Stimulated activated CD4-positive, alpha-beta T cell treated with anti-CD3 and anti-CD28 coated beads, Interleukin-1b, Interleukin-23, amount 100 ng/mL, for 24 hours (primary cell): ENCODE measurements at regions not wholly inside any gene's neighbourhood (a gene's known extent, or its start where the extent isn't known, plus 50 kb on each side); places are given as distances from the start of the nearest gene placed in this dataset.

Experiments used
- DNase-seq, 4 experiments: peaks; one replicate each; pipeline ENCODE4 v3.0.0-alpha.2; 2020; ENCODE audit warnings: low read depth in 4 of 4, low spot score in 1 of 4

DNA sequence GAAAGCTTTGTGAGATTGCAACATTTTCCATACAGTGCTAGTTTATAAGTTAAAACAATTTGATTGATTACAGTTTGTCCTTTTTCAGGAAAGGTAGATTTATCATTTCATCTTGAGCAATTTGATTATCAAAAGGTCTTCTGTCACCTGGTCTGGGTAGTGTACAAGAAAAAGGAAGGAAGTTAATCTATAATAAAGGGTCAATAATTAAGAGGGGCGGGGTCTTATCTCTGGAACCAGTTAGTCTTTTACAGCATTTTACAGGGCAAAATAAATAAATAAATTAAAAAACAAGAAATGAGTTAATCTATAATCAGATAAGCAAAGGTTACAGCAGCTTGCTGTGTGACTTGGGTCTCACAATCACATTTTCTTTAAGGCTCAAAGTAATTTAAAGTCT, 277.8 kb upstream of the GYPC start:
- DNase-seq, result no peak

DNA sequence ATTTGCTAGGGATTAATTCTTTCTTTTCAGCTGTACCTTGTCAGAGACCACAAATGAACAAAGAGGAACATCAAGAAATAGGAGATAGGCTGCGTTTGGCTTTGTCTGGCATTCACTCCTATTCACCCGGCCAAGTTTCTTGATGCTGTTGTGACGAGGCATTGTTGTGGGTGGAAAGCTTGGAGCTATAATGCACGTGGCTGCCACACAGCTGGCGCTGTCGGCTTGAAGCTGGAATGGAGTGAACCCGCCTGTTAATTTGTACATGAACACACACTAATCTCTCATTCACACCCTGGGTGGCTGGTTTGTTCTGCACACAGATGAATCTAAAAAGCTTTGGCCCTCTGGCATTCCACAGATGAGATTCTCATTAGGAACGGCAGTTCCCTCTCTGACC, 274.9 kb upstream of the GYPC start:
- DNase-seq, result no peak

DNA sequence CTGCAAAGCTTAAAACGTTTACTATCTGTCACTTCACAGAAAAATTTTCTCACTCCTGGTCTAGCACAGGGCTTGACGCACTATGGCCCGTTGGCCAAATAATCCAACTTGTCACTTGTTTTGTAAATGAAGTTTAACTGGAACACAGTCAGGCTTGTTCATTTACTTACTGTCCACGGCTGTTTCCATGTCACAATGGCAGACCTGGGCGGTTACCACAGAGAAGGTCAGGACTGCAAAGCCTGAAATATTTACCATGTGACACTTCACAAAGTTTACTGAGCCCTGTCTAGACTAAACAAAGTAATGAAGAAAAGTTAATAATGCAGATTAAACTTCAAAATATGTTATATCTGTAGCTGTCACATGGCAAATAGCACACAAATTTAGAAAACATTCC, 273.0 kb upstream of the GYPC start:
- no peak for DNase-seq

DNA sequence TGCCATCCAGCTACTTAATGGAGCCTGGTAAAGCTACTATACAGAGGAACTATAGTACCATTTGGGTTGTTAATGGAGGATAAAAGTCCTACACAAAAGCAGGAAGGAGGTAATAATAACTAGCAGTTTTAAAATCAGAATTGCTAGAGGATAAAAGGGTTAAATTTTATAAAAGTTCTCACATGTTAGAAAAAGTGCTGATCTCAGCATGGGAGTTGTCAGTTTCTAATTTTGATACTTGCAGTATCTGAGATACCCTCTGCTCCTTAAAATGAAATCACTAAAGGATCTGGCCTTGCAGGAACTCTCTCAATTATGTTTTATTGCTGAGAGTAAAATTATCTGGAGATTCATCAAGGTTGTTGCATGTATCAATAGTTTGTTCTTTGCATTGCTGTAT, 272.2 kb upstream of the GYPC start:
- DNase-seq, result no peak

DNA sequence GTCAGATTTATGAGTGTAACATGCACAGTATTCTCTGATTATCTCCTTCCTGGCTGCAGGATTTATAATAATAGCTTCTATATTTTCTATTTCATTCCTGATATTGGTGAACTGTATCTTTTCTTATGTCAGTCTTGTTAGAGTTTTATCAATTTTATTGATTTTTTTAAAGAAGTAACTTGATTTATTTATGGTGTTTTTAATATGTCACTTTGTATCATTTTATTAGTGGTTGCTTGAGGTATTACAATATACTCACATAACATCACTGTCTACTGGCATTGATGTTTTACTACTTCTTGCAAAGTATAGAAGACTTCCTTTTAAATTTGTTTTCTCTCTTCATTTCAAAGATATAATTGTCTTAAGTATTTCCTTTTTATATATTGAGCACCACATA, 270.5 kb upstream of the GYPC start:
- DNase-seq, result no peak

DNA sequence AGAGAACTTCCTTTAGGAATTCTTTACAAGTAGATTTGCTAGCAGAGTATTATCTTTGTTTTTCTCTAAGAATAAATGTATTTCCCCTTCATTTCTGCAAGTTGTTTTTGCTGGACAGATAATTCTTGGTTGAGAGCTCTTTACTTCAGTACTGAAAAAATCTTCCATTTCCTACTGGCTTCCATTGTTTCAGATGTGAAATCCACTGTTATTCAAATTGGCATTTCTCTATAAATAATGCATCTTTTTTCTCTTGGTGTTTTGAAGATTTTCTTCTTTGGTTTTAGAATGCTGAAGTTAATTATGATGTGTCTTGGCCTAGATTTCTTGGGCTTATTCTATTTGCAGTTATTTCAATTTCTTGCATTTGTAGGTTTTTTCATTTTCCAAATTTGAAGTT, 270.0 kb upstream of the GYPC start:
- DNase-seq, result no peak

DNA sequence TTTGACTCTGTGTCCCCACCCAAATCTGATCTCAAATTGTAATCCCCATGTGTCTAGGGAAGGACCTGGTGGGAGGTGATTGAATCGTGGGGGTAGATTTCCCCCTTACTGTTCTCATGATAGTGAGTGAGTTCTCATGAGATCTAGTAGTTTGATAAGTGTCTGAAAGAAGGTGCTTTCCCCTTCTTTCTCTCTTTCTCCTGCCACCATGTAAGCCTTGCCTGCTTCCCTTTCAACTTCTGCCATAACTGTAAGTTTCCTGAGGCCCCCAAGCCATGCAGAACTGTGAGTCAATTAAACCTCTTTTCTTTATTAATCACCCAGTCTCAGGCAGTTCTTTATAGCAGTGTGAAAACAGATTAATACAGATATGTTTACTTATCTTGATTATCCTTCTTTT, 266.5 kb upstream of the GYPC start:
- DNase-seq, result no peak

DNA sequence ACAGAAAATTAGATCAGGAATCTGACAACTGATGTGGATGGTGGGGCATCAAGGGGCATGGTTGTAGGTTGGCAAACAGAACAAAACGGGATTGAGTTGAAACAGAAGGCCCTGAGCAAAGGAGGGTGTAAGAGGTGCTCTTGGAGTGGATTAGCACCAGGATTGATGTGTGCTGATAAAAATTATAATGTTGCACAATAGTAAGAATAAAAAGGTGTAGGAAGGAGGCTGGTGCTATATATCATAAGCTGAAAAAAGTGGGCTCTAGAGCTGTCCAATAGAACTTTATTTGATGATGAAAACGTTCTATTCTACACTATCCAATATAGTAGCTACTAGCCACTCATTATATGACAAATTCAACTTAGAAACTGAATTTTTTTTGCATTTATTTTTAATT, 263.1 kb upstream of the GYPC start:
- no peak for DNase-seq

DNA sequence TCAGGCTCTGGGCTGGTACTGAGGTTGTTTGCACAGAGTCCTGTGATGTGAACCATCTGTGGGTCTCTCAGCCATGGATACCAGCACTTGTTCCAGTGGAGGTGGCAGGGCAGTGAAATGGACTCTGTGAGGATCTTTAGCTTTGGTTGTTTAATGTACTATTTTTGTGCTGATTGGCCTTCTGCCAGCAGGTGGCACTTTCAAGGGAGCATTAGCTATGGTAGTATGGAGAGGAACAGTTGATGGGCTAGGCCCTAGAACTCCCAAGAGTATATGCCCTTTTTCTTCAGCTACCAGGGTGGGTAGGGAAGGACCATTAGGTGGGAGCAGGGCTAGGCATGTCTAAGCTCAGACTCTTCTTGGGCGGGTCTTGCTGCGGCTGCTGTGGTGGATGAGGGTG, 257.0 kb upstream of the GYPC start:
- DNase-seq, result peak in 1 of 4 experiments; percentile 4

DNA sequence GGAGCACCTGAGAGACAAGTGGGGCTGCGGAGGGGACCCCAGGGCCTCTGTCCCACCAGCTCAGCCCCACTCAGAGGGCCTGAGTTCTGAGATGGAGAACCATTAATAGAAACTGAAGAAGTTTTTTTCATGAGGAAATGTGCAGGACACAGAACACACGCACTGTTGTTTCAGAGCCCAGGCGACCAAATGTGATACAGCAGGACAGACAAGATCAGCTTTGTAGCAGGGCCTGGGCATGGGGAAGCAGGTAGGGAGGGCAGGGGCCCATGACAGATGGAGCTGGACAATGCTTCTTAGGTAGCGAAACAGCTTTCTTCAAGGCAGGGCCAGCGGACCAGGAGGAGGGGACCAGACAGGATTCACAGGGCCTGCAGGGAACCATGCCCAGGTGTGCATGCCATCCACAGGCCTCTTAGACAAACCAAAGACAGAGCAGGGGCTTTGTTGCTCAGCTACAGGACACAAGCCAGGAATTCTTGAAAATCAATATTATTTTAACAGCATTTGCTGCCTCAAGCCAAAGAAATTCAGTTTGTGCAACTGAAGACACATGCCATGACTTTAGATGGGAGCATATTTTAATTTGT, 252.8 kb upstream of the GYPC start:
- DNase-seq, result no peak

DNA sequence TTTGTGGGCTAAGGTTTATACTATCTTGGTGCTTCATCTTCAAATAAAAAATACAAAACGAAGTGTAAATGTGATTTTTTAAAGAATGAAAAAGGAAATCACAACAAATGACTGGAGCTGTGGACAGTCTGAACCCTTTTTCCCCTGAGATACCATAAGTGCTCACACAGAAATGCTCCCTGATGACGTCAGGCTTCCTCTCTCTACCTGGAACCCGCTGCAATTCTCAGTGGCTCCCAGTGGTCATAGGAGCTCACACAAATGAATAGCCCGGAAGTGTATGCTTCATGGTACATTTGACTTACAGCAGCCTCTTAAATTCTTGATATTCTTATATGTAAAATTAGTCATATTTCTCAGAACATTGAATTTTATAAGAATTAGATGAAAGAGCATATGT, 249.7 kb upstream of the GYPC start:
- no peak for DNase-seq

DNA sequence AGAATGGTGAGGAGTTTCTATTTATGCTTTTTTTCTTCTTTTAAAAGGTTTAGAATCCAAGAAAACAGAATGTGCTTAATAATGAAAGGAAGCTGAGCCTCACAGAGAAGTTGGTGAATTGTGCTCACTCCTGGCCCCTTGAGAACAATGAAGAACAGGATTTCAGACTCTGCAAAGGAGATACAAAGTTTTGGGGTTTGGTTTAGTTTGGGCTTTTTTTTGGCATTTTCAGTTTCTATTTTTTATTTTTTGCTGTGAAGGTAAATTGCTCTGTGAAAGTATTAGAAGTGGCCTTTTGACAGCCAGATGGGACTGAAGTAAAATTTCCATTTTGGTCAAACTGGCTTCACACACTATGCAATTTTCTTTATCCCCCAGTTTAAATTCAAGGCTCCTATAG, 247.3 kb upstream of the GYPC start:
- no peak for DNase-seq

DNA sequence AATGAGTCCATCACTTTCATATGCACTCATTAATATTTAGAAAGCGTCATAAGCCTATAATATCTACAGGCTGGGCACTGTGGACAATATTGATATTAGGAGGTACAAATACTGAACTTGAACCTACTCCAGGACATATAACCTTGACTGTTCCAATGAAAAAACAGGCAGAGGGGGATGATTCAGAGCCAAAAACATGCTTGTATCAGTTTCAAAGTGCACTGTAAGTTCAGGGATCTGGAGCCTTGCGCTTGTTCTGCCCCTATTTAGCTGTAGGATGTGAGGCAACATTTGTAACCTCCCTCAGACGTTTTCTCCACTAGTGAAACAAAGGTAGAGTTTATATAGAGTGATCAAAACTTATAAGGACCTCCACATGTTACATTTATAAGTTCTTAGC, 246.1 kb upstream of the GYPC start:
- DNase-seq, result no peak

DNA sequence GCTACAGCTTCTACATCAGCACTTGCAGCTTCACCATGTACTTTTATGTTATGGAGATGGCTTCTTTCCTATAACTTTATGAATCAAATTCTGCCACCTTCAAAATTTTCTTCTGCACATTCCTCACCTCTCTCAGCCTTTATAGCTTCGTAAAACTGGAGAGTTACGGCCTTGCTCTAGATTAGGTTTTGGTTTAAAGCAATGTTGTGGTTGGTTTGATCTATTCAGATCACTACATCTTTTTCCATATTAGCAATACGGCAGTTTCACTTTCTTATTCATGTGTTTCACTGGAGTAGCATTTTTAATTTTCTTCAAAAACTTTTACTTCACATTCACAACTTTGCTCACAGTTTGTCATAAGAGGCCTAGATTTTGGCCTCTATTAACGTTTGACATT, 242.9 kb upstream of the GYPC start:
- DNase-seq, result no peak

DNA sequence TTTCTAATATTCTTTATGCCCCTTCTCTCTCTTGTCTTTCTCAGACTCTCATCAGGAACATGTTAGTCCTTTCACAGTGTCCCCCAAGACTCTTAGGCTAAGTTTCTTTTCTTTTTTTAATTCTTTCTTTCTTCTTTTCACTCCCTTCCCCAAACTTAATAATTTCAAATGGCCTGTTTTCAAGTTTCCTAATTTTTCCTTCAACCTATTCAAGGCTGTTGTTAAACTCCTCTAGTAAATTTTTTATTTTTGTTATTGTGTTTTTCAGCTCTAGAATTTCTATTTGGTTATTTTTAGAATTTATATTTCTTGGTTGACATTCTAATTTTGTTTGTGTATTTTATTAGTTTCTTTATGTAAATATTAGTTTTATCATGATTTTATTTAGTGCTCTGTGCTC, 236.6 kb upstream of the GYPC start:
- DNase-seq, result no peak

DNA sequence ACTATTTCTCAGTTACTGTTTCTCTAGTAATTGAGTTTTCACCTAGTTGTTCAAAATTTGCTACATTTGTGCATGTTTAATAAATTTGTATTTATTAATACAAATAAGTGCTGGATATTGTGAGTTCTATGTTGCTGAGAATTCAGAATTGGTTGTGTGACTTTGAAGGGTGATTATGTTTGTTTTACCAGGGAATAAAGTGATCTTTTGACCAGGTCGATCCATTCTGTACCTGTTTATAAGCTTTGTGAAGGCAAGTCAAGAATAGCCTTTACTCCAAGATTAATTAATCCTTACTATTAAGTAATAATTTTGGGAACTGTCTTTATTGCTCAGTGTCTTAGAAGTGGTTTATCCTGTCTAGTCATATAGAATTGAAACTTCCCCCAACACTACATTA, 230.0 kb upstream of the GYPC start:
- DNase-seq, result no peak

DNA sequence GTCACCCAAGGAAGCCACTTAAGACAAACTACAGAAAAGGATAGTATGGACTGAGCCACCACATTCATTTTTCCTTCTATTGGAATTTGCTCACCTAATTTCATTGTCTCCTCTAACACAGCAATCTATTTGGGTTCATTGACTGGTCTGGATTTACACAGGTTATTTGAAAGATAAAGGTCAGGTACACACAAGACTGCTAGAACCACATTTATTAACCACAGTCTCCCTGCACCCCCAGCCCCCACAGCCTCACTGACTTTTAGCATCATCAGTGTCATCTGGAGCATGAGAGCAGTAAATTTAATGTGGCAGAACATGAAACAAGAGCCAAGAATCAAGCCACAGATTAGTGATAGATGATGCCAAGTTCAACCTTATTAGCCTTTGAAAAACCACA, 226.9 kb upstream of the GYPC start:
- no peak for DNase-seq

DNA sequence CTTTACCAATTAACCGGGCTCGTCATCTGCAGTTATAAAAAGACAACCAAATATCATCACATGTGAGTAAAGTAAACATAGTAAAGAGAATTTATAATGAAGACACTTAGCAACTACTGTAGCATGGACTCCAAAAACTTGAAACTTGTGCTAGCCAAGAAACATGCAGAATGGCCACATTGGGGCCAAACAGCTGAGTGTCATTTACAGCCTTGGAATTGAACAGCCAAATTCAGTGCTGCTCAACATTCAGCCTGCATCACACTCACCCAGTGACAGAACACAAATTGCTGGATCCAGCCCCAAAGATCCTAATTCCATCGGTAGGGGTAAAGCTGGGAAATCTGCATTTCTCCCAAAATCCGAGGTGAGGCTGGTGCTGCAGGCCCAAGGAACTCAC, 224.8 kb upstream of the GYPC start:
- no peak for DNase-seq

DNA sequence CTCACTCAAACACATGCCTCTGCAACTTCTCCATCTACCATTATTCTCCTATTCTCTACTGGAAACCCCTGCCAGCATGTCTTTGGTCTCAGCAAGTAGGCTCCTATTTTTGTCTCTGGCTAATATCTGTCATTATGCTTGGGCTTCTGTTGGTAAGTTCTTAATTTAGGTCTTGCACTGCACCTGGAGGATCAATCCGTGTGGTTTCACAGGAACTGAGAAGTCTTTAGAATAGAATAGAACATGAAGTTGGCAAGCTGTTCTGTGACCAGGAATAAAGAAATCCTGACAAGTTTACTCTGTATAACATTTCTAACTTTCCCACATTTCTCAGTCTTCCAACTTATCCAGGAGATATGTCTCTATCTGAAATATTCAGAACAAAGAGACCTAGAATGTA, 219.5 kb upstream of the GYPC start:
- no peak for DNase-seq

DNA sequence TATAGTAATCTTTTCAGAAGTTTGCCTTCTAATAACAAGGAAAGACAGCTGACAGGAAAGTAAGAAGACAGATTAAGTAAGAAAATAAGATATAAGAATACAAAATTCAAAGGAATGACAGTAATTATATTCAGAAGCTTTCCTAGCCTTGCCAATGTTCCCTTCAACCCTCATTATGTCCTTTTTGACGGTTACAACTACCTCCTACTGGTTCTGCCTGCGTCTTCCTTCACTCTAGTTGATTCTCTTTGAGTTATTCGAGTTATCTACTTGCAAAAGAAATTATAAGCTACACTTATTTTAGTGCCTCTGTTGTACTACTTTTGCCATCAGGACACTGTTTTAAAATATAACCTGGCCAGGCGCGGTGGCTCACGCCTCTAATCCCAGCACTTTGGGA, 218.9 kb upstream of the GYPC start:
- DNase-seq, result no peak

DNA sequence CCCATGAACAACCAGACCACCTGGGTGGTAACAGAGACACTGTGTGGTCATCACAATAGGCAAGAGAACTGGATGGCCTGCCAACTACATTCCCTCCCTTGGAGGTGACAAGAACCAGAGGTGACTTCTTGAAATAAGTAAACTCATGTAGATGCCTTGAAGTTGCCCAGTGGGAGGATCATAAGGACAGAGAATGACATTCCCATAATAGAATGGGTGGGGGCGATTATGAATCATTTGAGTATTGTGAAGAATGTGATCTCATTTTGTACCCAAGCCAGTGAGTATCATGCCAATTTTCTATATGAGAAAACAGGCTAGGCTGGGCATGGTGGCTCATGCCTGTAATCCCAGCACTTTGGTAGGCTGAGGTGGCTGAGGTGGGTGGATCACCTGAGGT, 211.4 kb upstream of the GYPC start:
- no peak for DNase-seq

DNA sequence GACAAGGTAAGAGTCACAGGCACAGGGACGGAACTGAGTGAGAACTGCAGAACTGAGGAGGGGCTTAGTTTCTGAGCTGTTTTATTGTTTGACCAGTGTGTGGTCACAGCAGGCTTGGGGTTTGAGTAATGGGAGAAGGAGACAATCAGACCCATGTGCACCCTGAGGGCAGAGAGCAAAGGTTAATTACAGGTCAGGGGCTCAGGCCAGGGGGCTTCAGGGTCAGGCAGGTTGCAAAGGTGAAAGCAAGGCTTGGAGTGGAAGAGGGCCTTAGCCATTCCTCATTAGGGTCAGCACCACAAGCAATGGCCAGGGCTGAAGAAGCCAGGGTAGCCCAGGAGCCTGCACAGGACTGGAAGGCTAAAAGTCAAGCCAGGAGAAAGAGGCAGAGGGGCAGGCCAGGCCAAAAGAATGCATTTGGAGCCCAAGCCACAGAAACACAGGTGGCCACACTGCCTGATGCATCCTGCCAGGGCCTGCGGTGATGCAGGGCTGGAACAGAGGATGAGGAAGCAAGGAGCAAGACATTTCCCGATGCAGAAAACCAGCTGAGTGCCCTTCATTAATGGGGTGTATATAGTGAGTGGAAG, 209.8 kb upstream of the GYPC start:
- DNase-seq, result no peak

DNA sequence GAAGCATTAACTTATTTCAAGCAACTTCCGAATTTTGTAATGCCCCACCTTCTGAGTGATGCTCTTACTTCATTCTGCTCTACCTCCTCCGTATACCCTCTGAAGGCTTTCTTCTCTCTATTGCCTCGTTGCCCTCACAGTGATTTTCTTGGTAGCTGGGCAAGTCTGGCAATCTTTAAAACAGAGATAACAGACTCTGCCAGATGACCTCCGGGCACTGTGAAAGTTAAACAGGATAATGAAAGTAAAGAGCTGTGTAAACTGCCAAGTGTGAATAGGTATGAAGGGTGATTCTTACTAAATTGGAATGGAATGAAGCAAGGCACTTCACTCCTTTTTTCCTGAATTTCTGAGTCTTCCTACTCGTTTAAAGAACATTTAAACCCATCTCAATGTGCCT, 207.3 kb upstream of the GYPC start:
- no peak for DNase-seq

DNA sequence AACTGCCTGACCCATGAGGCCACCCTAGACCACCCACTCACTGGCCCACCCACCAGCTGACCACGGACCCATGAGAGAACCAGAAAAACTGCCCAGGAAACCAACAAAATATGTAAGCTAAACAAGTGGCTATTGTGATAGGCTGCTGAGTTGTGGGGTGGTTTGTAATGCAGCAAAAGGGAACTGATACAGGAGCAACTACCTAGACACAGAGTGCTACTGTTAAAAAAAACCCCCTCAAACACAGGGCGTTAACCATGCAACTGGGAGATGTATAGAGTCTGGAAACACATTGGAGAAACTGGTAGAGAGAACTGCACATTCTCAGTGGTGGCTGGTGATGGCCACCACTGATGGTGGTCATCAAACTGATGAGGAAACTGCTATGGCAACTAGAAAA, 206.3 kb upstream of the GYPC start:
- no peak for DNase-seq
